CD14-positive monocyte (primary cell): ENCODE measurements at regions not wholly inside any gene's neighbourhood (a gene's known extent, or its start where the extent isn't known, plus 50 kb on each side); places are given as distances from the start of the nearest gene placed in this dataset.

Source experiments
- DNase-seq, 3 donors: peaks; one replicate each; pipeline ENCODE4 v3.0.0-alpha.2; 2011 to 2022
- H2AFZ ChIP-seq: 2 replicates; pipeline ENCODE4 v1.6.0; 2012; ENCODE audit warnings: mild to moderate bottlenecking, low read depth, low read length, inconsistent platforms; ENCODE audit not compliant: insufficient read depth, poor library complexity, severe bottlenecking
- H3K27ac ChIP-seq, 2 donors: 1 replicate in 1 of 2; 2 replicates in 1 of 2; pipeline ENCODE4 v1.5.1; 2012 to 2013; ENCODE audit warnings: low read length in 2 of 2, control low read depth in 1 of 2, inconsistent platforms in 1 of 2, low read depth in 1 of 2, mild to moderate bottlenecking in 1 of 2
- H3K27me3 ChIP-seq, 2 donors: one replicate each; pipeline versions ENCODE4 v1.6.0 to v1.6.1; 2011 to 2013; ENCODE audit warnings: low read length in 2 of 2; ENCODE audit not compliant: control insufficient read depth in 2 of 2, insufficient read depth in 2 of 2
- H3K36me3 ChIP-seq, 2 donors: replicated peaks in 1 of 2; 1 replicate in 1 of 2; 2 replicates in 1 of 2; pipeline versions ENCODE4 v1.5.1 to v1.6.1; 2012 to 2013; ENCODE audit warnings: low read length in 2 of 2, control low read depth in 1 of 2, inconsistent platforms in 1 of 2, mild to moderate bottlenecking in 1 of 2; ENCODE audit not compliant: insufficient read depth in 2 of 2, control insufficient read depth in 1 of 2
- H3K4me1 ChIP-seq, 2 donors: 1 replicate in 1 of 2; 2 replicates in 1 of 2; pipeline versions ENCODE4 v1.5.1 to v1.6.1; 2012 to 2013; ENCODE audit warnings: low read length in 2 of 2, control low read depth in 1 of 2, inconsistent platforms in 1 of 2, mild to moderate bottlenecking in 1 of 2, moderate library complexity in 1 of 2; ENCODE audit not compliant: insufficient read depth in 2 of 2, control insufficient read depth in 1 of 2
- H3K4me2 ChIP-seq: replicated peaks from 2 replicates; pipeline ENCODE3; 2012; ENCODE audit warnings: low read length, moderate library complexity, mild to moderate bottlenecking; ENCODE audit not compliant: poor library complexity, severe bottlenecking; ENCODE audit errors: extremely low read depth
- H3K4me3 ChIP-seq, 3 experiments: fragments of 200-600 bp in 1 of 3; sonication (generic) in 1 of 3; replicated peaks in 1 of 3; 1 replicate in 2 of 3; 2 replicates in 1 of 3; pipeline ENCODE4 v1.5.1; 2011 to 2013; ENCODE audit warnings: low read length in 3 of 3, mild to moderate bottlenecking in 3 of 3, control low read depth in 2 of 3, low read depth in 2 of 3, inconsistent platforms in 1 of 3, moderate library complexity in 1 of 3
- H3K79me2 ChIP-seq: 2 replicates; pipeline ENCODE4 v1.6.0; 2012; ENCODE audit warnings: mild to moderate bottlenecking, control low read depth, inconsistent platforms, low read length, moderate library complexity; ENCODE audit not compliant: insufficient read depth
- H3K9ac ChIP-seq: 2 replicates; pipeline ENCODE4 v1.6.0; 2017; ENCODE audit warnings: low read length, mild to moderate bottlenecking; ENCODE audit not compliant: insufficient read depth, poor library complexity, severe bottlenecking
- H3K9me3 ChIP-seq, 2 donors: replicated peaks in 1 of 2; 1 replicate in 1 of 2; 2 replicates in 1 of 2; pipeline versions ENCODE4 v1.5.1 to v1.6.1; 2012 to 2013; ENCODE audit warnings: low read length in 2 of 2, control low read depth in 1 of 2; ENCODE audit not compliant: control insufficient read depth in 1 of 2, insufficient read depth in 1 of 2
- H4K20me1 ChIP-seq: 2 replicates; pipeline ENCODE4 v1.6.0; 2012; ENCODE audit warnings: mild to moderate bottlenecking, low read length, control low read depth, moderate library complexity; ENCODE audit not compliant: insufficient read depth
- H3K27ac Mint-ChIP-seq, 7 donors: one replicate each; pipeline ENCODE4 v1.8.0; 2020; ENCODE audit warnings: mild to moderate bottlenecking in 7 of 7, mixed read lengths in 7 of 7, moderate library complexity in 6 of 7, inconsistent platforms in 2 of 7
- H3K27me3 Mint-ChIP-seq, 3 donors: one replicate each; pipeline ENCODE4 v1.8.0; 2021 to 2022; ENCODE audit warnings: low read depth in 3 of 3, mild to moderate bottlenecking in 3 of 3, mixed read lengths in 3 of 3, moderate library complexity in 3 of 3, inconsistent platforms in 1 of 3
- H3K36me3 Mint-ChIP-seq, 2 donors: one replicate each; pipeline ENCODE4 v1.8.0; 2020; ENCODE audit warnings: mixed read lengths in 2 of 2, inconsistent platforms in 1 of 2, mild to moderate bottlenecking in 1 of 2
- H3K4me1 Mint-ChIP-seq: one replicate; pipeline ENCODE4 v1.8.0; 2020; ENCODE audit warnings: mild to moderate bottlenecking, mixed read lengths
- H3K4me3 Mint-ChIP-seq, 2 donors: one replicate each; pipeline ENCODE4 v1.8.0; 2020; ENCODE audit warnings: mild to moderate bottlenecking in 2 of 2, mixed read lengths in 2 of 2, moderate library complexity in 1 of 2
- H3K9me3 Mint-ChIP-seq, 7 donors: one replicate each; pipeline ENCODE4 v1.8.0; 2020 to 2022; ENCODE audit warnings: mixed read lengths in 7 of 7, mild to moderate bottlenecking in 6 of 7, moderate library complexity in 6 of 7, inconsistent platforms in 2 of 7
- CTCF ChIP-seq: fragments of 200-600 bp; IDR thresholded peaks from one replicate; pipeline ENCODE4 v1.8.0; 2022; ENCODE audit warnings: antibody characterized with exemption, mild to moderate bottlenecking
- WGBS: methylation state at CpG from one replicate; pipeline ENCODE4 v1.1.5; 2013; ENCODE audit warnings: missing lambda C conversion rate; ENCODE audit not compliant: insufficient coverage; 5-methylcytosine and 5-hydroxymethylcytosine counted together
- intact Hi-C, 2 donors: fragments of 100-400 bp; cut with micrococcal nuclease; formaldehyde crosslinking; loops; one replicate each; pipeline versions ENCODE4 v1.15.0 to v1.15.1; 2023

GRCh38 chr12:78308701-78309100, 478.0 kb downstream of the NAV3 start:
- H3K36me3 ChIP-seq: no peaks in the 10 kb centered on the region
- no peaks in the 10 kb centered on the region for H4K20me1 ChIP-seq
- no peak overlapping the region for H3K9ac ChIP-seq
- no peaks in the 10 kb centered on the region for H3K27me3 Mint-ChIP-seq
- no peaks in the 10 kb centered on the region for H3K9me3 ChIP-seq
- H3K27me3 ChIP-seq: no peaks in the 10 kb centered on the region
- no peaks in the 10 kb centered on the region for H3K4me1 Mint-ChIP-seq
- H3K4me3 ChIP-seq: no peak overlapping the region
- H3K4me3 Mint-ChIP-seq: no peak overlapping the region
- H3K27ac ChIP-seq: no peak overlapping the region
- no peak overlapping the region for H3K27ac Mint-ChIP-seq
- no peak overlapping the region for H2AFZ ChIP-seq
- no peak for TF ChIP-seq CTCF
- no peak for DNase-seq
- intact Hi-C loops: no loop called here
- no peaks in the 10 kb centered on the region for H3K4me1 ChIP-seq
- no peak overlapping the region for H3K4me2 ChIP-seq
- H3K79me2 ChIP-seq: no peaks in the 10 kb centered on the region
- H3K36me3 Mint-ChIP-seq: no peaks in the 10 kb centered on the region
- H3K9me3 Mint-ChIP-seq: peaks cover 0 to 3% (median 0%) of the 10 kb centered on the region in 7 donors

- H4K20me1 ChIP-seq: no peaks in the 10 kb centered on the region
- intact Hi-C loops: no loop called here
- H3K79me2 ChIP-seq: no peaks in the 10 kb centered on the region
- Mint-ChIP-seq H3K36me3 (no peaks in the 10 kb centered on the region), H3K4me3 (no peak overlapping the region), H3K27ac (no peak overlapping the region), H3K9me3 (peaks cover 0 to 1% (median 0%) of the 10 kb centered on the region in 7 donors), H3K27me3 (peaks cover 0 to 2% (median 0%) of the 10 kb centered on the region in 3 donors), H3K4me1 (no peaks in the 10 kb centered on the region)
- no peak for TF ChIP-seq CTCF
- no peaks in the 10 kb centered on the region for H3K9me3 ChIP-seq
- no peak overlapping the region for H3K9ac ChIP-seq
- H3K36me3 ChIP-seq: no peaks in the 10 kb centered on the region
- H3K27me3 ChIP-seq: no peaks in the 10 kb centered on the region
- no peak overlapping the region for H3K4me2 ChIP-seq
- H3K4me3 ChIP-seq: no peak overlapping the region
- H2AFZ ChIP-seq: no peak overlapping the region
- H3K27ac ChIP-seq: no peak overlapping the region
- WGBS: 88% methylated on average over 1 of the region's 3 CpGs
- no peaks in the 10 kb centered on the region for H3K4me1 ChIP-seq
- no peak for DNase-seq
Measured at GRCh38 chr12:78315028-78315427, 484.3 kb downstream of the NAV3 start.
